B cell (primary cell): ENCODE measurements at regions not wholly inside any gene's neighbourhood (a gene's known extent, or its start where the extent isn't known, plus 50 kb on each side); places are given as distances from the start of the nearest gene placed in this dataset.

ENCODE experiments used
- ATAC-seq: fragments of 200-7000 bp; cut with Tn5 transposase; one replicate; pipeline ENCODE4 v1.10.0; 2021; ENCODE audit warnings: low read depth, mild to moderate bottlenecking, moderate number of reproducible peaks, moderate library complexity
- CTCF ChIA-PET: fragments of 350-600 bp; sonication (Branson Sonifier 250); formaldehyde crosslinking; loops from one replicate; lab custom pipeline; 2021; ENCODE audit warnings: antibody characterized with exemption, inconsistent platforms; lab: Charles Lee
- POLR2A ChIA-PET: fragments of 350-600 bp; sonication (Branson Sonifier 250); formaldehyde crosslinking; loops from one replicate; lab custom pipeline; 2021; ENCODE audit warnings: antibody characterized with exemption; lab: Charles Lee
- DNase-seq: peaks from one replicate; pipeline ENCODE4 v3.0.0; 2013
- H2AFZ ChIP-seq: 2 replicates; pipeline ENCODE4 v1.6.1; 2012; ENCODE audit warnings: mild to moderate bottlenecking, low read depth, low read length; ENCODE audit not compliant: insufficient read depth, poor library complexity, severe bottlenecking
- H3K27ac ChIP-seq, 2 donors: 1 replicate in 1 of 2; 2 replicates in 1 of 2; pipeline ENCODE4 v1.5.1; 2012 to 2013; ENCODE audit warnings: low read length in 2 of 2, mild to moderate bottlenecking in 2 of 2, moderate library complexity in 1 of 2
- H3K27me3 ChIP-seq, 4 experiments: fragments of 200-600 bp in 1 of 4; sonication (generic) in 1 of 4; replicated peaks in 1 of 4; 1 replicate in 2 of 4; 2 replicates in 2 of 4; pipeline versions ENCODE4 v1.6.1 to v1.7.0; 2013 to 2016; ENCODE audit warnings: low read length in 3 of 4, mild to moderate bottlenecking in 2 of 4, mixed read lengths in 1 of 4, moderate library complexity in 1 of 4; ENCODE audit not compliant: insufficient read depth in 4 of 4, control insufficient read depth in 3 of 4; ENCODE audit errors: control extremely low read depth in 1 of 4
- H3K36me3 ChIP-seq, 2 experiments: replicated peaks in 1 of 2; 1 replicate in 1 of 2; 2 replicates in 1 of 2; pipeline versions ENCODE4 v1.6.1 to v1.7.1; 2013; ENCODE audit warnings: low read length in 1 of 2; ENCODE audit not compliant: insufficient read depth in 2 of 2, control insufficient read depth in 1 of 2; ENCODE audit errors: control extremely low read depth in 1 of 2, extremely low read depth in 1 of 2
- H3K4me1 ChIP-seq, 2 donors: fragments of 200-600 bp in 1 of 2; sonication (generic) in 1 of 2; 1 replicate in 1 of 2; 2 replicates in 1 of 2; pipeline versions ENCODE4 v1.5.1 to v1.6.1; 2013 to 2017; ENCODE audit warnings: low read length in 2 of 2; ENCODE audit not compliant: control insufficient read depth in 2 of 2, insufficient read depth in 2 of 2
- H3K4me2 ChIP-seq: replicated peaks from 2 replicates; pipeline ENCODE3; 2012; ENCODE audit warnings: mild to moderate bottlenecking, low read depth, low read length; ENCODE audit not compliant: poor library complexity, severe bottlenecking
- H3K4me3 ChIP-seq, 5 experiments: fragments of 200-600 bp in 1 of 5; sonication (generic) in 1 of 5; 1 replicate in 3 of 5; 2 replicates in 2 of 5; pipeline versions ENCODE4 v1.5.1 to v1.7.0; 2011 to 2016; ENCODE audit warnings: low read length in 4 of 5, mild to moderate bottlenecking in 4 of 5, low read depth in 2 of 5, control low read depth in 1 of 5, moderate library complexity in 1 of 5; ENCODE audit not compliant: insufficient read depth in 1 of 5; ENCODE audit errors: control extremely low read depth in 1 of 5, extremely low read depth in 1 of 5
- H3K79me2 ChIP-seq: fragments of 200-600 bp; sonication (generic); one replicate; pipeline ENCODE4 v1.6.0; 2016; ENCODE audit warnings: low read length; ENCODE audit not compliant: control insufficient read depth, insufficient read depth
- H3K9ac ChIP-seq: fragments of 200-600 bp; sonication (generic); 2 replicates; pipeline ENCODE4 v1.6.1; 2017; ENCODE audit warnings: mild to moderate bottlenecking, low read length, moderate library complexity
- H3K9me3 ChIP-seq, 3 donors: one replicate each; pipeline versions ENCODE4 v1.6.1 to v1.7.1; 2013; ENCODE audit warnings: low read length in 2 of 3; ENCODE audit not compliant: control insufficient read depth in 2 of 3, insufficient read depth in 1 of 3; ENCODE audit errors: control extremely low read depth in 1 of 3
- H4K20me1 ChIP-seq: 2 replicates; pipeline ENCODE4 v1.6.0; 2012; ENCODE audit warnings: mild to moderate bottlenecking, low read length; ENCODE audit not compliant: insufficient read depth, control insufficient read depth, poor library complexity, severe bottlenecking
- H3K27ac Mint-ChIP-seq: one replicate; pipeline ENCODE4 v1.8.0; 2021; ENCODE audit warnings: mixed read lengths
- H3K27me3 Mint-ChIP-seq: one replicate; pipeline ENCODE4 v1.8.0; 2021; ENCODE audit warnings: mixed read lengths
- H3K4me1 Mint-ChIP-seq: one replicate; pipeline ENCODE4 v1.8.0; 2021; ENCODE audit warnings: mixed read lengths
- H3K4me3 Mint-ChIP-seq: one replicate; pipeline ENCODE4 v1.8.0; 2021; ENCODE audit warnings: mixed read lengths
- H3K9me3 Mint-ChIP-seq: one replicate; pipeline ENCODE4 v1.8.0; 2022; ENCODE audit warnings: mixed read lengths; ENCODE audit not compliant: insufficient read depth
- CTCF ChIP-seq: fragments of 200-600 bp; IDR thresholded peaks from one replicate; pipeline ENCODE4 v1.8.0; 2022; ENCODE audit warnings: antibody characterized with exemption, mild to moderate bottlenecking
- EZH2 ChIP-seq: IDR thresholded peaks from 2 replicates; pipeline ENCODE4 v1.6.1; 2012; ENCODE audit warnings: borderline replicate concordance, low read depth, mild to moderate bottlenecking, moderate library complexity, low read length; ENCODE audit not compliant: insufficient read depth, poor library complexity, severe bottlenecking
- WGBS: methylation state at CpG from one replicate; pipeline ENCODE4 v1.1.5; 2013; ENCODE audit warnings: missing lambda C conversion rate; ENCODE audit not compliant: insufficient coverage; 5-methylcytosine and 5-hydroxymethylcytosine counted together
- intact Hi-C: fragments of 100-400 bp; cut with micrococcal nuclease; formaldehyde crosslinking; loops from one replicate; pipeline ENCODE4 v1.10.0; 2022

- peaks cover 3% of the 10 kb centered on the region for H3K9me3 Mint-ChIP-seq
- no peak overlapping the region for H3K4me3 ChIP-seq
- no peaks in the 10 kb centered on the region for H3K4me1 Mint-ChIP-seq
- H3K9ac ChIP-seq, result no peak overlapping the region
- POLR2A ChIA-PET, result no interaction called here
- no peak overlapping the region for H3K4me2 ChIP-seq
- H2AFZ ChIP-seq, result no peak overlapping the region
- TF ChIP-seq CTCF (no peak), EZH2 (no peak)
- no peak overlapping the region for H3K27ac Mint-ChIP-seq
- no peak overlapping the region for H3K4me3 Mint-ChIP-seq
- intact Hi-C loops, result no loop called here
- H3K79me2 ChIP-seq, result no peaks in the 10 kb centered on the region
- no peak overlapping the region for H3K27ac ChIP-seq
- H3K4me1 ChIP-seq, result no peaks in the 10 kb centered on the region
- no peaks in the 10 kb centered on the region for H3K36me3 ChIP-seq
- ATAC-seq (no peak), DNase-seq (no peak)
- CTCF ChIA-PET, result no interaction called here
- no peaks in the 10 kb centered on the region for H4K20me1 ChIP-seq
- no peaks in the 10 kb centered on the region for H3K27me3 ChIP-seq
- 78% methylated on average over 1 of the region's 3 CpGs for WGBS
- H3K27me3 Mint-ChIP-seq, result peaks cover 2% of the 10 kb centered on the region
- H3K9me3 ChIP-seq, result peaks cover 0 to 16% (median 0%) of the 10 kb centered on the region in 3 donors
These were observed 745.7 kb downstream of the FAM181B start for GRCh38 chr11:81987829-81988472.

- intact Hi-C loops, result no loop called here
- POLR2A ChIA-PET, result no interaction called here
These were observed 747.0 kb downstream of the FAM181B start for GRCh38 chr11:81986556-81987161.

More at GRCh38 chr11:81986556-81987161, 747.0 kb downstream of the FAM181B start:
- TF ChIP-seq EZH2 (no peak), CTCF (no peak)
- CTCF ChIA-PET, result no interaction called here
- Histone ChIP-seq H3K36me3 (no peaks in the 10 kb centered on the region), H3K4me1 (no peaks in the 10 kb centered on the region), H3K9me3 (peaks cover 0 to 16% (median 0%) of the 10 kb centered on the region in 3 donors), H4K20me1 (no peaks in the 10 kb centered on the region), H3K4me3 (no peak overlapping the region), H3K27me3 (no peaks in the 10 kb centered on the region), H3K9ac (no peak overlapping the region), H2AFZ (no peak overlapping the region), H3K4me2 (no peak overlapping the region), H3K27ac (no peak overlapping the region), H3K79me2 (no peaks in the 10 kb centered on the region)
- peaks cover 2% of the 10 kb centered on the region for H3K27me3 Mint-ChIP-seq
- H3K4me1 Mint-ChIP-seq, result no peaks in the 10 kb centered on the region
- H3K27ac Mint-ChIP-seq, result no peak overlapping the region
- 89% methylated on average over 28 of the region's 31 CpGs for WGBS
- no peak overlapping the region for H3K4me3 Mint-ChIP-seq
- peaks cover 3% of the 10 kb centered on the region for H3K9me3 Mint-ChIP-seq
- ATAC-seq (no peak), DNase-seq (no peak)
